ENCODE measurements at regions not wholly inside any gene's neighbourhood (a gene's known extent, or its start where the extent isn't known, plus 50 kb on each side); places are given as distances from the start of the nearest gene placed in this dataset.

DNA sequence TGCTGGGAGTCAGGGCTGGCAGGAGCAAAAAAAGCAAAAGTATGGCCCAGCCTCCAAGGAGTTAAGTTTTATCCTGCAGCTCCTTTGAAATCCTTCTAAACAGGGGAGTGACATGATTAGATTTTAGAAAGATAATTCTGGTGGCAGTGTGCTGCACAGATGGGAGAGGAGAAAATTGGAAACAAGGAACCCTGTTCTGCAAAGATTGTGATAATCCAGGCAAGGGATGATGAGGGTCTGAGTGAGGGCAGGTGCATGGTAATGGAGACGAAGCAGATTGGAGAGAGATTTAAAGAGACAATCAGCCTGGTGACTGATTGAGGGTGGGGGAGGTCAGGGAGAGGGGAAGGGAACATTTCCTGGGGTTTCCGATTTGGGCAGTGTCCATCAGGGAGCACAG is 444.7 kb upstream of the PODXL start:
- Histone ChIP-seq H3K4me1 (ENCODE audit: control insufficient read depth, extremely low read depth, insufficient read depth, low read length) (no peaks in the 10 kb centered on the region), H3K4me2 (ENCODE audit: insufficient read depth, low read length) (no peak overlapping the region), H4K20me1 (replicated peaks; ENCODE audit: control insufficient read depth, extremely low read depth, insufficient read depth, low read length) (no peaks in the 10 kb centered on the region), H3K79me2 (ENCODE audit: control insufficient read depth, insufficient read depth, low read length) (no peaks in the 10 kb centered on the region), H3K4me3 (replicated peaks in 1 of 3; ENCODE audit: insufficient read depth in 1 of 3, low read depth in 1 of 3, low read length in 3 of 3) (no peak overlapping the region), H3K36me3 (ENCODE audit: control insufficient read depth in 2 of 2, extremely low read depth in 1 of 2, insufficient read depth in 2 of 2, low read length in 2 of 2) (no peaks in the 10 kb centered on the region), H2AFZ (ENCODE audit: low read depth, low read length) (no peak overlapping the region), H3K9ac (replicated peaks; ENCODE audit: extremely low read depth, insufficient read depth, low read length) (no peak overlapping the region), H3K9me3 (replicated peaks; ENCODE audit: control insufficient read depth, insufficient read depth, low read length) (no peaks in the 10 kb centered on the region), H3K9me1 (replicated peaks; ENCODE audit: control insufficient read depth, extremely low read depth, insufficient read depth, low read length) (no peaks in the 10 kb centered on the region), H3K27me3 (ENCODE audit: control insufficient read depth in 2 of 2, insufficient read depth in 2 of 2, low read length in 2 of 2) (peaks cover 11 to 16% of the 10 kb centered on the region in 2 experiments), H3K27ac (ENCODE audit: insufficient read depth, low read depth, low read length) (no peak overlapping the region)
- no peak for TF ChIP-seq POLR2A (IDR thresholded peaks at IDR 0.05; ENCODE audit: low read depth, low read length)
- TF ChIP-seq FOS (IDR thresholded peaks at IDR 0.05; ENCODE audit: borderline replicate concordance, insufficient read depth, low read length) = no peak
- TF ChIP-seq EZH2 (IDR thresholded peaks at IDR 0.05; ENCODE audit: borderline replicate concordance, low read depth, low read length, severe bottlenecking) = no peak
- TF ChIP-seq GATA2 (IDR thresholded peaks at IDR 0.05; ENCODE audit: insufficient read depth, insufficient read length, low read depth, low read length) = no peak
- TF ChIP-seq, protein P1, sequence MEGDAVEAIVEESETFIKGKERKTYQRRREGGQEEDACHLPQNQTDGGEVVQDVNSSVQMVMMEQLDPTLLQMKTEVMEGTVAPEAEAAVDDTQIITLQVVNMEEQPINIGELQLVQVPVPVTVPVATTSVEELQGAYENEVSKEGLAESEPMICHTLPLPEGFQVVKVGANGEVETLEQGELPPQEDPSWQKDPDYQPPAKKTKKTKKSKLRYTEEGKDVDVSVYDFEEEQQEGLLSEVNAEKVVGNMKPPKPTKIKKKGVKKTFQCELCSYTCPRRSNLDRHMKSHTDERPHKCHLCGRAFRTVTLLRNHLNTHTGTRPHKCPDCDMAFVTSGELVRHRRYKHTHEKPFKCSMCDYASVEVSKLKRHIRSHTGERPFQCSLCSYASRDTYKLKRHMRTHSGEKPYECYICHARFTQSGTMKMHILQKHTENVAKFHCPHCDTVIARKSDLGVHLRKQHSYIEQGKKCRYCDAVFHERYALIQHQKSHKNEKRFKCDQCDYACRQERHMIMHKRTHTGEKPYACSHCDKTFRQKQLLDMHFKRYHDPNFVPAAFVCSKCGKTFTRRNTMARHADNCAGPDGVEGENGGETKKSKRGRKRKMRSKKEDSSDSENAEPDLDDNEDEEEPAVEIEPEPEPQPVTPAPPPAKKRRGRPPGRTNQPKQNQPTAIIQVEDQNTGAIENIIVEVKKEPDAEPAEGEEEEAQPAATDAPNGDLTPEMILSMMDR (IDR thresholded peaks at IDR 0.05; ENCODE audit: extremely low read depth in 1 of 2, insufficient read depth in 1 of 2, low read depth in 1 of 2, low read length in 2 of 2) = no peak
- no peak for TF ChIP-seq POLR2AphosphoS5 (IDR thresholded peaks at IDR 0.05; ENCODE audit: insufficient read depth, low read depth, low read length)
- no peak for TF ChIP-seq MYC (IDR thresholded peaks at IDR 0.05; ENCODE audit: low read depth, low read length)
- no peak for TF ChIP-seq JUN (IDR thresholded peaks at IDR 0.05; ENCODE audit: borderline replicate concordance, insufficient read depth, insufficient read length, low read depth)
- TF ChIP-seq, protein P2, sequence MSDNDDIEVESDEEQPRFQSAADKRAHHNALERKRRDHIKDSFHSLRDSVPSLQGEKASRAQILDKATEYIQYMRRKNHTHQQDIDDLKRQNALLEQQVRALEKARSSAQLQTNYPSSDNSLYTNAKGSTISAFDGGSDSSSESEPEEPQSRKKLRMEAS (IDR thresholded peaks at IDR 0.05; ENCODE audit: insufficient read depth, insufficient read length) = no peak
- BruUV-seq (replicated peaks) = no TSS peak
- DNase-seq (ENCODE audit: low read depth, low spot score) = no peak
- CTCF ChIA-PET = no interaction called here
- intact Hi-C loops (cut with micrococcal nuclease) (no loop called here), dilution Hi-C loops (cut with MboI; ENCODE audit: extremely low pct_ligation_motif_present, low sequenced_read_pairs) (no loop called here)
- POLR2A ChIA-PET = no interaction called here
- no peak for FAIRE-seq
